HuH-7 (cell line): ENCODE measurements at regions not wholly inside any gene's neighbourhood (a gene's known extent, or its start where the extent isn't known, plus 50 kb on each side); places are given as distances from the start of the nearest gene placed in this dataset.

ENCODE experiments used
- DNase-seq: peaks from one replicate; pipeline ENCODE4 v3.0.0; 2011; ENCODE audit warnings: low spot score

- DNase-seq: no peak
These were observed 261.1 kb upstream of the GATB start for GRCh38 chr4:152021788-152022438.

GRCh38 chr4:152020073-152020472 is 259.3 kb upstream of the GATB start:
- no peak for DNase-seq

- no peak for DNase-seq
These were observed 255.5 kb upstream of the GATB start for GRCh38 chr4:152016303-152016620.

GRCh38 chr4:152015597-152016302 is 254.9 kb upstream of the GATB start:
- no peak for DNase-seq

- no peak for DNase-seq
These were observed 253.5 kb upstream of the GATB start for GRCh38 chr4:152014280-152014679.

- no peak for DNase-seq
These were observed 250.7 kb upstream of the GATB start for GRCh38 chr4:152011469-152011868.

GRCh38 chr4:152010710-152011079 is 249.9 kb upstream of the GATB start:
- no peak for DNase-seq

GRCh38 chr4:152009983-152010709 is 249.3 kb upstream of the GATB start:
- DNase-seq: no peak

GRCh38 chr4:152009031-152009670 is 248.3 kb upstream of the GATB start:
- DNase-seq: no peak

GRCh38 chr4:152007111-152007510 is 246.3 kb upstream of the GATB start:
- no peak for DNase-seq

GRCh38 chr4:152004801-152005200 is 244.0 kb upstream of the GATB start:
- no peak for DNase-seq

GRCh38 chr4:152000518-152000917 is 239.7 kb upstream of the GATB start:
- no peak for DNase-seq

GRCh38 chr4:151998723-151999122 is 237.9 kb upstream of the GATB start:
- DNase-seq: no peak

- no peak for DNase-seq
These were observed 236.7 kb upstream of the GATB start for GRCh38 chr4:151997461-151997860.

GRCh38 chr4:151994429-151994828 is 233.6 kb upstream of the GATB start:
- DNase-seq: no peak

GRCh38 chr4:151993521-151993920 is 232.7 kb upstream of the GATB start:
- no peak for DNase-seq

GRCh38 chr4:151992332-151993154 is 231.7 kb upstream of the GATB start:
- no peak for DNase-seq

GRCh38 chr4:151991884-151992167 is 231.0 kb upstream of the GATB start:
- no peak for DNase-seq

- DNase-seq: no peak
These were observed 230.4 kb upstream of the GATB start for GRCh38 chr4:151991001-151991883.

GRCh38 chr4:151990201-151990600 is 229.4 kb upstream of the GATB start:
- no peak for DNase-seq

- no peak for DNase-seq
These were observed 227.8 kb upstream of the GATB start for GRCh38 chr4:151988591-151988990.
